ENCODE measurements at regions not wholly inside any gene's neighbourhood (a gene's known extent, or its start where the extent isn't known, plus 50 kb on each side); places are given as distances from the start of the nearest gene placed in this dataset.

DNA sequence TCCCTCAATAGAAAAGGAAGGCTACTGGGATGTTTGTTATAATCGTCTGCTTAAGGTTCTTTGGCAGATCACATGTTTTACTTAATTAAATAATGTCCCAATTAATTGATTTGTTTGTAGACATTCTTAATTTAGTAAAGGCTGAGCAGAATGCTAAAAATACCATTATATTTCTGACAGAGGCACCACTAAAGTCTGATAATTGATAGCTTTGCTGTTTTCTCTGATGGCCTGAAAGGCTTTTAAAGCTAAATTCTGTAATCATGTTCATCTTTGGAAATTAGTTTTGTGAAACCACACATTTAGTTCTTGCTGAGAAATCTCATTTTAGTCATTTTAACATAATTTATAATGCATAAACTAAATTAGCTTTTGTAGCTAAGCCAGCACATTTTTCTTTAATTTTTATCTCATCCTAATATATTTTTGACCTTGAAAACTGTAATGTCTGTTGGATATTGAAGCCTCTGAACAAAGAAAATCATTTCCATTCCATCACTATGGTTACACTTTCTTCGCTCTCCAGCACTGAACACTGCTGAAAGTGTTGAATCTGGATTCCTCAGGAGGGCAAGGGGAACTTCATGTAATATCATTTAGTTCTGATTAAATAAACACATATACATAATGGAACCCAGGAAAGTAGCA is 329.4 kb downstream of the ELAVL2 start:
- DNase-seq (ENCODE audit: low read depth in 4 of 4, low spot score in 3 of 4): no peak

- no peak for DNase-seq (ENCODE audit: low read depth in 4 of 4, low spot score in 3 of 4)
Measured at GRCh38 chr9:23497137-23497504, 328.9 kb downstream of the ELAVL2 start.

DNA sequence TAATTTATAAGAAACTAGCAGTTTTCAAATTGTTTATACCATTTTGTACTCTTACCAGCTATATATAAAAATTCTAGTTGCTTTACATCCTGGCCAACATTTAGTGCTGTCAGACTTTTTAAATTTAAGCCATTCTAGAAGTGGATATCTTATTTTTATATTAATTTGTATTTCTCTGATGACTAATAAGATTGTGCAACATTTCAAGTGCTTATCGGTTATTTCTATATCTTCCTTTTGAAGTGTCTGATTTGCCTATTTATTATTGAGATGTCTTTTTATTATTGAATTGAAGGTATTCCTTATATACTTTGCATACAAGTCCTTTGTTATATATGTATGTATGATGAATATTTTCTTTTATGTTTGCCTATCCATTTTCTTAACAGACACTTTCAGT is 324.0 kb downstream of the ELAVL2 start:
- DNase-seq (ENCODE audit: low read depth in 4 of 4, low spot score in 3 of 4): no peak

DNA sequence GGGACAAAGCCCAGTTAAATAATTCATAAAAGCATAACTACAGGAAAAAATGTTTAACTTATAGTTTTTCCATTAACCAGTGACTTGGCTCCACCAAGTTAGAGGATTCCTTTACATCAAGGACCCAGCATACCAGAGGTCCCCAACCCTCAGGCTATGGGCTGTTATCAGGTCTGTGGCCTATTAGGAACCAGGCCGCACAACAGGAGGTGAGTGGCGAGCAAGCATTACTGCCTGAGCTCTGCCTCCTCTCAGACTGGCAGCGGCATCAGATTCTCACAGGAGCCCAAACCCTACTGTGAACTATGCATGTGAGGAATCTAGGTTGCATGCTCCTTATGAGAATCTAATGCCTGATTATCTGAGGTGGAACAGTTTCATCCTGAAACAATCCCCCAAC is 303.1 kb downstream of the ELAVL2 start:
- no peak for DNase-seq (ENCODE audit: low read depth in 4 of 4, low spot score in 3 of 4)

DNA sequence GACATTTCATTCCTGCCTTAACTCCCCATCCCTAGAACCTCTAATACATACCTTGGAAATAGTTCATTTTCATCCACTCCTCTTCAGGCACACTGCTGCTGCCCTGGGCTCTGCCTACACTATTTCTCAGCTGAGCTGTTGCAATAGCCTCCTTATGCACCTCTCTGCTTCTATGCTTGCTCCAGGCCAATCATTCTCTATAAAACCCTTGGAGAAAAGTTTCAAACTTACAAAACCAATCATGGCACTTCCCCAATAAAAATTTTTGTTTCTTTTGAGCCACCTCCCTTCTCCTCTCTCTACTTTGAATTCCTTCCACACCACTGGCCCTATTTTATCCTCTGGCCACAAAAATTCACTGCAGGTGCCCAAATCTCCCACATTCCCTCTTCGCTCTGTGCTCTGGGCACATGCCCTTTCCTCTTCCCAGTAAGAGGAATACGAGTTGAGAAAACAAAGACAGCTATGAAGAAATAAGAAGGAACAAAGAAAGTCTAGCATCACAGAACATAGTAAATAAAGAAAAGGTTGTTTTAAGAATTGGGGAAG is 301.4 kb downstream of the ELAVL2 start:
- no peak for DNase-seq (ENCODE audit: low read depth in 4 of 4, low spot score in 3 of 4)

GRCh38 chr9:23526806-23527205 is 299.2 kb downstream of the ELAVL2 start:
- no peak for DNase-seq (ENCODE audit: low read depth in 4 of 4, low spot score in 3 of 4)

DNA sequence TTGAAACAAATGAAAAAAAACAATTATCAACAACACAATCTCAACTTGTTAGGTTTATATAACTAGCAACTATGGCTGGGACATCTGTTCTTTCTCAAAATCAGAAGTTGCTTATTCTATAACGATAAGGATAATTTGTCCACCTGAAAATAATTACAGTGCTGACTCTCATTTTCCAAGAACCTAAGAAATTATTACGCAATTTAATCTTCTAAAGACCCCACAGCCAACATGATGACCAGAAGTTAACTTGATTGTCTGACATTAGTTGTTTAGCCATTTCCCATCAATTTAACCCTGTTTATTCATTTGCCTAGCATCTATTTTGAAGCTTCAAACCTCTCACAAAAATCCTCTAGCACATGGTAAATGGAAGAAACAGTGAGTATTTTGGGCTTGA is 293.8 kb downstream of the ELAVL2 start:
- no peak for DNase-seq (ENCODE audit: low read depth in 4 of 4, low spot score in 3 of 4)

- no peak for DNase-seq (ENCODE audit: low read depth in 4 of 4, low spot score in 3 of 4)
Measured at GRCh38 chr9:23537192-23538066, 288.6 kb downstream of the ELAVL2 start.

DNA sequence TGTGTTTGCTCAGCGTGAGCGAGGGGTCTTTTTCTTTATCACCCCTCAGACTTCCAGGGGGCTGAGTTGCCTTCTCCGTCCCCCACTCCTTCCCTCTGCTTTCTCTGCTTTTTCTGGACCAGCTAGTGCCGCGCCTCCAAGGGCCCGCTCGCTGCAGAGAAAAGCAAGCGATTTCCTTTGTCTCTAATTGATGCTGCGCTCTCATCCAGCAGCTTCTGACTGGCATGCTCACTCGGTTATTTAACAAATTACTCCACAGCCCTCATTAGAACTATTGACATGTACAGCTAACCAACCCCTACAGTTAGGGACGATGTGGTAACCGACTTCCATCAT is 288.0 kb downstream of the ELAVL2 start:
- DNase-seq (ENCODE audit: low read depth in 4 of 4, low spot score in 3 of 4): no peak

DNA sequence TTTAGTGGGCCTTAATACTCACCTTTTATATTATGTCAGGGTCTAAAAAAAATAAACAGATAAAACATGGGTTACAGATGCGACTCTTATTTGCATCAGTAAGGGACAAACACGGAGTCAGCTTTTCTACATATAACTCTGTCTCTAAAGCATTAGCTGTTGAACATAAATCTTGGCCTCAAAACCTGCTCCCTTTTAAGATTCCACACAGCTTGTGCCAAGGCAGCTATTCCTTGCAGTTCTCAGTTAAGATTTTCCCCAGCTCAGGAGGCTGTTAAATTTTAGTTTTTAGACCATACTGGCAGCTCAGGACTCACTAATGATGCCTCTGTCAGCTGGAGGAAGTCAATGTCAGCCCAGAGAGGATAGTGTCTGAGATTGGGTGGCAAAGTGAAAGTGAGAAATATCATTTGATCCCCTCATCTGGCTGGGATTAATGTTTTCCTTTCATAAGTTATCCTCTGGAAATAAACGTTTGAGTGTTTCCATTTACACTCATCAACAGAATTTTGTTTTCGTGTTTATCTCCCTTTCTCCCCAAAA is 287.5 kb downstream of the ELAVL2 start:
- DNase-seq (ENCODE audit: low read depth in 4 of 4, low spot score in 3 of 4): no peak

GRCh38 chr9:23539311-23539710 is 286.7 kb downstream of the ELAVL2 start:
- no peak for DNase-seq (ENCODE audit: low read depth in 4 of 4, low spot score in 3 of 4)

- DNase-seq (ENCODE audit: low read depth in 4 of 4, low spot score in 3 of 4): no peak
Measured at GRCh38 chr9:23541976-23542375, 284.1 kb downstream of the ELAVL2 start.

GRCh38 chr9:23542438-23542837 is 283.6 kb downstream of the ELAVL2 start:
- no peak for DNase-seq (ENCODE audit: low read depth in 4 of 4, low spot score in 3 of 4)

- no peak for DNase-seq (ENCODE audit: low read depth in 4 of 4, low spot score in 3 of 4)
Measured at GRCh38 chr9:23542927-23543326, 283.1 kb downstream of the ELAVL2 start.

GRCh38 chr9:23543419-23543818 is 282.6 kb downstream of the ELAVL2 start:
- no peak for DNase-seq (ENCODE audit: low read depth in 4 of 4, low spot score in 3 of 4)

GRCh38 chr9:23545728-23546127 is 280.3 kb downstream of the ELAVL2 start:
- no peak for DNase-seq (ENCODE audit: low read depth in 4 of 4, low spot score in 3 of 4)

- DNase-seq (ENCODE audit: low read depth in 4 of 4, low spot score in 3 of 4): no peak
Measured at GRCh38 chr9:23551311-23551721, 274.7 kb downstream of the ELAVL2 start.

DNA sequence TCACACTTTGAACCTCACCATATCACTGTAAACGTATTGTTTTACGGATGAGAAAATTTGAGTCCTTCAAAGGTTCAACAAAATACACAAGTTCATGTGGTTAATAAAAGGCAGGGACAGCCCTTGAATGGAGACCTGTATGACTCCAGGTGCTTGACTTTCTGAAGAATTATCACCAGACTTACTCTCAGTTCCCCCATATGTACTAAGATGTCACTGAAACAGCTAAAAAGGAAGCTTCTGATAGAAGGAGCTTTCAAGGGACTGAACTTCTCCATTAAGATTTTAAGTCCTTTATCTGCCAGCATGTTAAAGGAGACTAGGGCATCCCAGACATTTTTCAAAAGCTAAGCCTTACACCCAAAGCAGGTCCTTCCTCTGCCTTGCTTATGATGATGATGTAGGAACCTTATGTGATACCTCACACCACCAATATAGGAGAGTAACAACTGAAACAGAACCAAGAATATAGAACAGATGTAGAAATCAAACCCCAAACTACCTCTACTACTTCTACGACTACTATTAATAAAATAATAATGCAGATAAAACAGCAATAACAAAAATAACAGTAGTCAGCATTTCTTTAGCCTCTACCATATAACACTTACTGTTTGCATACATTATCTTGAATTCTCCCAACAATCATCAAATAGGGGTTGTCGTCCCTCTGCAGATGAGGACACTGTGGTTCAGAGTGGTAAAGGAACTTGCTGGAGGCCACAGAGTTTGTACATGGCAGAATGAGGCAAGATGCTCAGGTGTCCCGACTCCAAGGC is 273.9 kb downstream of the ELAVL2 start:
- DNase-seq (ENCODE audit: low read depth in 4 of 4, low spot score in 3 of 4): no peak

GRCh38 chr9:23552876-23553601 is 273.0 kb downstream of the ELAVL2 start:
- no peak for DNase-seq (ENCODE audit: low read depth in 4 of 4, low spot score in 3 of 4)

DNA sequence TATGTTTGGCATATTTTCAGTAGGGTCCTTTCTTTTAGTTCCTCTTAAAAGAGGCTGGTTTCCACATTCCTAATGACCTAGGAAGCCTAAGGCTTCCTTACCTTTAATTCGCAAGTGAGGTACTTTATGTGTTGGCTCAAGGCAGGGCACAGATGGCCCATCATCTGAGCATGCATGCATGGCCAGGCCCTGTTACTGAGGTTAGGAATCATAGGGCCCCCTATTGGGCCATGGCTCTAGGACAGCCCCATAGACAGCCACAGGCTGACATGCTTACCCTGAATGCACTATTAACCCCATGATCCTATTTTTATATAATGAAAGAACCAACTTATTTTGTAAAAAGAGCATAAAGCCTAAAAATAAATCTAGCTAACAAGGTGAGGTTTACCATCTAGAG is 271.4 kb downstream of the ELAVL2 start:
- DNase-seq (ENCODE audit: low read depth in 4 of 4, low spot score in 3 of 4): no peak

Data from right renal pelvis (tissue), 4 donors.